ENCODE measurements at regions not wholly inside any gene's neighbourhood (a gene's known extent, or its start where the extent isn't known, plus 50 kb on each side); places are given as distances from the start of the nearest gene placed in this dataset.
"Not testable (repeated sequence)": the region's sequence is repeated elsewhere in the genome, so short reads cannot be mapped to it uniquely, and the experiment has no call there.

DNA sequence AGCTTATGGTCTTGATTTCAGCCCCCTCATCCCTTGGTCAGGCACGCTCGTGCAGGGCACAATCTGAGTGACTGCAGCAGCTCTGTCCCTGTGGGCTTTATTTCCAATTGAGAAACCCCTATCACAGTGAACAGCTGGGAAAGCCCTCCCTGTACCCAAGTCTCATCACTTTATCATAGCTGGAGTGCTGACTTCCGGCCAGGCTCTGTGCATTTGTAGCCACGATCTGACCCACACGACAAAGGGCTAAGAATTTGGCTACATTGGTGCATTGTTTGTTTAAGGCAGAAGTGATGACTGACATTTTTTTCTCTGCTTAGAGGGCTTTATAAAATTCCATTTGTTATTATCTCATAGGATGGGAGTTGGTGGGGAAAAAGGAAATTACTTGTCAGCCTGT is 184.4 kb downstream of the KCNS3 start:
- no peak for DNase-seq (ENCODE audit: low spot score in 2 of 2)
- H3K4me3 Mint-ChIP-seq: no peak overlapping the region
- H3K4me1 Mint-ChIP-seq: no peaks in the 10 kb centered on the region
- no peak for ATAC-seq (ENCODE audit: low read depth)
- no peaks in the 10 kb centered on the region for H3K36me3 Mint-ChIP-seq
- H3K27ac Mint-ChIP-seq: no peak overlapping the region
- H3K27me3 Mint-ChIP-seq: peaks cover 12% of the 10 kb centered on the region
- no peaks in the 10 kb centered on the region for H3K9me3 Mint-ChIP-seq

- no peak for ATAC-seq (ENCODE audit: low read depth)
- Mint-ChIP-seq H3K4me1 (no peaks in the 10 kb centered on the region), H3K27me3 (peaks cover 8% of the 10 kb centered on the region), H3K4me3 (no peak overlapping the region), H3K27ac (no peak overlapping the region), H3K36me3 (no peaks in the 10 kb centered on the region), H3K9me3 (peaks cover 1% of the 10 kb centered on the region)
- no peak for DNase-seq (ENCODE audit: low spot score in 2 of 2)
Measured at GRCh38 chr2:18061717-18062116, 183.2 kb downstream of the KCNS3 start.

DNA sequence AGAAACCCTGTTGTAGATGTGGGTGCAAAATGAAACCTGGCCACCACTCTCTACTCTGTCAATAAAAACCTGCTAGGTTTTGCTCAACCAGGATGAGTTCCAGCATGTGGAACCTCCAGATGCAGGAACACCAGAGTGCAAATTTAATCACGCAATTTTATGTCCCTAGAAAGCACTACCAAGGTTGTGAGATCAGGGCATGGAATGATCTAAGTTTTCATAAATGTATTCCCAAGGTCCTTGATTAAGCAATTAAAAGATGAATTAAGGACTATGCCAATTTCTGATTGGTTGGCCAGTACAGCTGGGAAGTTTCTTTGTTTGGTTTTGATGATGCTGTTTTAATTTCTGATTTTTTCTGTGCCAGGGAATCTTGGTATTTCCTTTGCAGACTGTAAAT is 179.2 kb downstream of the KCNS3 start:
- DNase-seq (ENCODE audit: low spot score in 2 of 2) (no peak), ATAC-seq (ENCODE audit: low read depth) (no peak)
- Mint-ChIP-seq H3K27ac (no peak overlapping the region), H3K27me3 (peaks cover 4% of the 10 kb centered on the region), H3K4me3 (no peak overlapping the region), H3K4me1 (no peaks in the 10 kb centered on the region), H3K36me3 (no peaks in the 10 kb centered on the region), H3K9me3 (peaks cover 3% of the 10 kb centered on the region)

GRCh38 chr2:18055290-18055689 is 176.8 kb downstream of the KCNS3 start:
- Mint-ChIP-seq H3K9me3 (peaks cover 3% of the 10 kb centered on the region), H3K4me3 (no peak overlapping the region), H3K36me3 (no peaks in the 10 kb centered on the region), H3K4me1 (no peaks in the 10 kb centered on the region), H3K27me3 (peaks cover 5% of the 10 kb centered on the region), H3K27ac (no peak overlapping the region)
- no peak for ATAC-seq (ENCODE audit: low read depth)
- DNase-seq (ENCODE audit: low spot score in 2 of 2): no peak

- Mint-ChIP-seq H3K4me1 (no peaks in the 10 kb centered on the region), H3K4me3 (no peak overlapping the region), H3K27ac (no peak overlapping the region), H3K36me3 (no peaks in the 10 kb centered on the region), H3K27me3 (peaks cover 4% of the 10 kb centered on the region), H3K9me3 (peaks cover 2% of the 10 kb centered on the region)
- DNase-seq (ENCODE audit: low spot score in 2 of 2): no peak
- ATAC-seq (ENCODE audit: low read depth): no peak
Measured at GRCh38 chr2:18050001-18050400, 171.5 kb downstream of the KCNS3 start.

DNA sequence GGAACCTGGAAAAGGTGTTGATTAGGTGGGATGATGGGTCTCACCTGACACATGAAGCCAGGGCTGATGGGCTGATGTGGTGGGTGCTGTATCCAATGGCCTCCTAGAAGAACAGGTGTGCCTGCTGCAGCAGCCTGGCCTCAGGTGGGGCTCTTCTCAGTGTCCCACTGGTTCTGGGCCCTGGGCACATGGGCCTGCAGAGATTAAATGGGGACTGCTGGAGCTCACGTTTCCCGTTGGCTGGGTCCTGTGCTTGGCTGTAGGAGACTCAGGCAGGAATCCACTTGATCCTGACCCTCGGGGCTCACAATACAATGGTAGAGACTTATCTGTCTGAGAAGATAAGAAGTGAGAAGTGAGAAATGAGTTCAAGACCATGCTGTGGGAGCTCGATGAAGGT is 170.9 kb downstream of the KCNS3 start:
- no peak for DNase-seq (ENCODE audit: low spot score in 2 of 2)
- Mint-ChIP-seq H3K4me3 (no peak overlapping the region), H3K36me3 (no peaks in the 10 kb centered on the region), H3K27me3 (peaks cover 4% of the 10 kb centered on the region), H3K27ac (no peak overlapping the region), H3K4me1 (no peaks in the 10 kb centered on the region), H3K9me3 (no peaks in the 10 kb centered on the region)
- ATAC-seq (ENCODE audit: low read depth): no peak

- H3K36me3 Mint-ChIP-seq: no peaks in the 10 kb centered on the region
- H3K4me3 Mint-ChIP-seq: no peak overlapping the region
- no peak overlapping the region for H3K27ac Mint-ChIP-seq
Measured at GRCh38 chr2:18047896-18048657, 169.6 kb downstream of the KCNS3 start.

GRCh38 chr2:18047213-18047611 is 168.7 kb downstream of the KCNS3 start:
- DNase-seq (ENCODE audit: low spot score in 2 of 2) (no peak), ATAC-seq (ENCODE audit: low read depth) (no peak)
- H3K4me3 Mint-ChIP-seq: no peak overlapping the region
- no peaks in the 10 kb centered on the region for H3K9me3 Mint-ChIP-seq
- no peaks in the 10 kb centered on the region for H3K36me3 Mint-ChIP-seq
- H3K4me1 Mint-ChIP-seq: no peaks in the 10 kb centered on the region
- no peak overlapping the region for H3K27ac Mint-ChIP-seq
- H3K27me3 Mint-ChIP-seq: peaks cover 4% of the 10 kb centered on the region

More at GRCh38 chr2:18047896-18048657, 169.6 kb downstream of the KCNS3 start:
- no peaks in the 10 kb centered on the region for H3K4me1 Mint-ChIP-seq
- ATAC-seq (ENCODE audit: low read depth) (no peak), DNase-seq (ENCODE audit: low spot score in 2 of 2) (no peak)
- no peaks in the 10 kb centered on the region for H3K9me3 Mint-ChIP-seq
- peaks cover 4% of the 10 kb centered on the region for H3K27me3 Mint-ChIP-seq

DNA sequence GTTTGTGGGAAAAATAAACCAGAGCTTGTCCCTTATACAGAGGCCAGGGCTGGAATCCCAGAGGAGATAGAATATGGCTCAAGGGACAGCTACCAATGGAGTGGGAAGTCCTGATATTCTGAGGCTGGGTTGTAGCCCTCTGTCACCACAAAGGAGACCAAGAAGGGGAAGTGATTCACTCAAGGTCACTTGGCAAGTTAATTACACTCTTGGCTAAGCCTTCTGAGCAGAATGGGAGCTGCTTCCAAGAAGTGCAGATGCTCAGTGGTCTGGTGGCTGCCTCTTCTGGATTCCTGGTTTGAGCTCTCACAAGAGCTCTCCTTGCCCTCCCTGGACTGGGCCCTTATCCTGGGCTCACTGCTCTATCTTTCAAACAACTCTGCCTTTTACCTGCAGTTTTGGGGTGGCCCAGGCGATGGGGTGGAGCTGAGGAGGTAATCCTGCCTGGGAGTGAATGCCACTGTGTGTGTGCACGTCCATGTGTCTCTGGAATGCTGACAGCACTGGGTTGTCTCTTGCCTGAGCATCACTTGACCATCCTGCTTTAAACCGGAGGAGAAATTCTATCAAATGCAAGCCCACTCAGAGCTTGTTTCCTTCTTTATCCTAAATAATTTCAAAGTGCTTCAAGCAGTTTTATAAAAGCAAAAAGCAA is 168.2 kb downstream of the KCNS3 start:
- peaks cover 1% of the 10 kb centered on the region for H3K9me3 Mint-ChIP-seq
- ATAC-seq (ENCODE audit: low read depth) (no peak), DNase-seq (ENCODE audit: low spot score in 2 of 2) (no peak)
- H3K27me3 Mint-ChIP-seq: peaks cover 8% of the 10 kb centered on the region
- no peaks in the 10 kb centered on the region for H3K36me3 Mint-ChIP-seq
- no peak overlapping the region for H3K27ac Mint-ChIP-seq
- H3K4me3 Mint-ChIP-seq: no peak overlapping the region
- H3K4me1 Mint-ChIP-seq: peaks cover 3% of the 10 kb centered on the region

- no peaks in the 10 kb centered on the region for H3K36me3 Mint-ChIP-seq
- H3K4me1 Mint-ChIP-seq: peaks cover 3% of the 10 kb centered on the region
- ATAC-seq (ENCODE audit: low read depth): no peak
- H3K9me3 Mint-ChIP-seq: peaks cover 1% of the 10 kb centered on the region
- H3K27ac Mint-ChIP-seq: no peak overlapping the region
- H3K27me3 Mint-ChIP-seq: peaks cover 6% of the 10 kb centered on the region
- H3K4me3 Mint-ChIP-seq: no peak overlapping the region
- no peak for DNase-seq (ENCODE audit: low spot score in 2 of 2)
Measured at GRCh38 chr2:18046017-18046416, 167.6 kb downstream of the KCNS3 start.

DNA sequence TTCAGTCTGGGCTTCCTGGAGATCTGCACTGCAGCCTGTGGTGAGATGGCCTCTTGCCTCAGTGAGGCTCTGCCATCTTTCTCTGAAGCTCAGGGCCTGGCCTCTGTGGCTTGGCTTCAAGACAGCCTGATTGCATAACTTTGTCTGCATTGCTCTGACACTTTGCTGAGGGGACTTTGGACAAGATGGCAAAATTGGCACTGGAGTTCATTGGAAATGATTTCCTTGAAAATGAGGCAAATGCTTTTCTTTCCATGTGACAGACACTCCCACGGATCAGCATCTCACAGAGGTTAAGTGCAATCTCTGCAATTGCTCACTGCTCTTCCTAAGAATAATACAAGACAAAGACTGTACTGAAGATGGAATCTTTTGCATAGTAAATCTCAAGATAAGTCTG is 166.8 kb downstream of the KCNS3 start:
- H3K4me1 Mint-ChIP-seq: peaks cover 3% of the 10 kb centered on the region
- no peak overlapping the region for H3K4me3 Mint-ChIP-seq
- H3K36me3 Mint-ChIP-seq: no peaks in the 10 kb centered on the region
- peaks cover 5% of the 10 kb centered on the region for H3K27me3 Mint-ChIP-seq
- H3K27ac Mint-ChIP-seq: no peak overlapping the region
- DNase-seq (ENCODE audit: low spot score in 2 of 2): no peak
- ATAC-seq (ENCODE audit: low read depth): no peak
- peaks cover 1% of the 10 kb centered on the region for H3K9me3 Mint-ChIP-seq

DNA sequence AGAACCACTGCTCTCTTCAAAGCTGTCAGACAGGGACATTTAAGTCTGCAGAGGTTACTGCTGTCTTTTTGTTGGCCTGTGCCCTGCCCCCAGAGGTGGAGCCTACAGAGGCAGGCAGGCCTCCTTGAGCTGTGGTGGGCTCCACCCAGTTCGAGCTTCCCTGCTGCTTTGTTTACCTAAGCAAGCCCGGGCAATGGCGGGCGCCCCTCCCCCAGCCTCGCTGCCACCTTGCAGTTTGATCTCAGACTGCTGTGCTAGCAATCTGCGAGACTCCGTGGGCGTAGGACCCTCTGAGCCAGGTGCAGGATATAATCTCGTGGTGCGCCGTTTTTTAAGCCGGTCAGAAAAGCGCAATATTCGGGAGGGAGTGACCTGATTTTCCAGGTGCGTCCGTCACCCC is 138.9 kb downstream of the KCNS3 start:
- DNase-seq (ENCODE audit: low spot score in 2 of 2); H3K36me3 Mint-ChIP-seq; H3K27me3 Mint-ChIP-seq; H3K4me1 Mint-ChIP-seq; H3K27ac Mint-ChIP-seq; H3K4me3 Mint-ChIP-seq; ATAC-seq (ENCODE audit: low read depth); H3K9me3 Mint-ChIP-seq: not testable (repeated sequence)

GRCh38 chr2:18009891-18010290 is 131.4 kb downstream of the KCNS3 start:
- Mint-ChIP-seq H3K4me3 (no peak overlapping the region), H3K36me3 (no peaks in the 10 kb centered on the region), H3K4me1 (no peaks in the 10 kb centered on the region), H3K27me3 (peaks cover 3% of the 10 kb centered on the region), H3K9me3 (peaks cover 9% of the 10 kb centered on the region), H3K27ac (no peak overlapping the region)
- ATAC-seq (ENCODE audit: low read depth) (no peak), DNase-seq (ENCODE audit: low spot score in 2 of 2) (no peak)

DNA sequence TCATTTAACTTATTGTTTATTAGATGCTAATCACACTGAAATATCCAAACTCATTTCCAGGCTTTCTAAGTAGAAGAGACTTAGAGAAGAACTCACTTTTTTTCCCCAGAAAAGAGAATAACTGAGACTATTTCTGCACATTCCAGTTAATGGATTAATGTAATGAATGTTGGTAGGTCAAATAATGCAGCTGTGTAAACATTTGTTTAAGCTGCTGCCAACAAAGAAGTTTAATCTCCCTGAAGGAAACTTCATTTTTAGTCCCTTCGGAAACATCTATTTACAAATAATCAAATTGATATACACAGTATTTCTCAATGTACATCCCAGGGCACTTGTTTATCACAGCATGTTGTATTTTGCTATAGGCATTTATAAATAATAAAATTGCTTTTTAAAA is 126.9 kb downstream of the KCNS3 start:
- H3K9me3 Mint-ChIP-seq: peaks cover 9% of the 10 kb centered on the region
- ATAC-seq (ENCODE audit: low read depth): no peak
- H3K27ac Mint-ChIP-seq: no peak overlapping the region
- no peak for DNase-seq (ENCODE audit: low spot score in 2 of 2)
- no peaks in the 10 kb centered on the region for H3K36me3 Mint-ChIP-seq
- no peaks in the 10 kb centered on the region for H3K4me1 Mint-ChIP-seq
- H3K4me3 Mint-ChIP-seq: no peak overlapping the region
- peaks cover 7% of the 10 kb centered on the region for H3K27me3 Mint-ChIP-seq

GRCh38 chr2:18001671-18002070 is 123.2 kb downstream of the KCNS3 start:
- Mint-ChIP-seq H3K36me3 (no peaks in the 10 kb centered on the region), H3K27me3 (peaks cover 7% of the 10 kb centered on the region), H3K4me3 (no peak overlapping the region), H3K9me3 (peaks cover 9% of the 10 kb centered on the region), H3K27ac (no peak overlapping the region), H3K4me1 (no peaks in the 10 kb centered on the region)
- DNase-seq (ENCODE audit: low spot score in 2 of 2): no peak
- ATAC-seq (ENCODE audit: low read depth): no peak

Data from memory B cell (primary cell).